Right forelimb (tissue), 1 donor: ENCODE measurements at regions not wholly inside any gene's neighbourhood (a gene's known extent, or its start where the extent isn't known, plus 50 kb on each side); places are given as distances from the start of the nearest gene placed in this dataset.
A peak's percentile ranks its signal among the peaks of the same experiment; 100 is the strongest.
"Not testable (repeated sequence)": the region's sequence is repeated elsewhere in the genome, so short reads cannot be mapped to it uniquely, and the experiment has no call there.

ENCODE experiments used
- DNase-seq: peaks from one replicate; pipeline ENCODE4 v3.0.0-alpha.2; 2018

- DNase-seq, result no peak
Observed at GRCh38 chr11:38700111-38700510, 2102.1 kb upstream of the RAG2 start.

- no peak for DNase-seq
Observed at GRCh38 chr11:38693306-38693705, 2095.3 kb upstream of the RAG2 start.

- DNase-seq, result not testable (repeated sequence)
Observed at GRCh38 chr11:38690211-38690610, 2092.2 kb upstream of the RAG2 start.

- no peak for DNase-seq
Observed at GRCh38 chr11:38687008-38687407, 2089.0 kb upstream of the RAG2 start.

- DNase-seq, result no peak
Observed at GRCh38 chr11:38683484-38683883, 2085.4 kb upstream of the RAG2 start.

- DNase-seq, result no peak
Observed at GRCh38 chr11:38680746-38681145, 2082.7 kb upstream of the RAG2 start.

GRCh38 chr11:38680166-38680565 lies 2082.1 kb upstream of the RAG2 start:
- no peak for DNase-seq

GRCh38 chr11:38672445-38672844 lies 2074.4 kb upstream of the RAG2 start:
- no peak for DNase-seq

- DNase-seq, result no peak
Observed at GRCh38 chr11:38667359-38667758, 2069.3 kb upstream of the RAG2 start.

- no peak for DNase-seq
Observed at GRCh38 chr11:38648604-38649003, 2050.6 kb upstream of the RAG2 start.

GRCh38 chr11:38646382-38646781 lies 2048.3 kb upstream of the RAG2 start:
- no peak for DNase-seq

- no peak for DNase-seq
Observed at GRCh38 chr11:38640854-38641253, 2042.8 kb upstream of the RAG2 start.

- no peak for DNase-seq
Observed at GRCh38 chr11:38612701-38613100, 2014.7 kb upstream of the RAG2 start.

GRCh38 chr11:38601371-38601770 lies 2003.3 kb upstream of the RAG2 start:
- DNase-seq, result not testable (repeated sequence)

GRCh38 chr11:38598418-38598817 lies 2000.4 kb upstream of the RAG2 start:
- no peak for DNase-seq

- DNase-seq, result not testable (repeated sequence)
Observed at GRCh38 chr11:38595359-38596016, 1997.5 kb upstream of the RAG2 start.

GRCh38 chr11:38594895-38595294 lies 1996.9 kb upstream of the RAG2 start:
- no peak for DNase-seq

- no peak for DNase-seq
Observed at GRCh38 chr11:38593649-38594048, 1995.6 kb upstream of the RAG2 start.

GRCh38 chr11:38582756-38583155 lies 1984.7 kb upstream of the RAG2 start:
- no peak for DNase-seq

GRCh38 chr11:38582151-38582550 lies 1984.1 kb upstream of the RAG2 start:
- no peak for DNase-seq

- no peak for DNase-seq
Observed at GRCh38 chr11:38577769-38578168, 1979.7 kb upstream of the RAG2 start.

GRCh38 chr11:38562562-38562961 lies 1964.5 kb upstream of the RAG2 start:
- no peak for DNase-seq

GRCh38 chr11:38553148-38553547 lies 1955.1 kb upstream of the RAG2 start:
- DNase-seq, result peak; percentile 52

- no peak for DNase-seq
Observed at GRCh38 chr11:38547462-38547861, 1949.4 kb upstream of the RAG2 start.

GRCh38 chr11:38543986-38544385 lies 1946.0 kb upstream of the RAG2 start:
- DNase-seq, result no peak
